SK-N-SH (cell line): ENCODE measurements at regions not wholly inside any gene's neighbourhood (a gene's known extent, or its start where the extent isn't known, plus 50 kb on each side); places are given as distances from the start of the nearest gene placed in this dataset.

Experiments used
- EP300 ChIP-seq, 2 experiments: IDR thresholded peaks; 2 replicates each; pipeline versions ENCODE4 v1.4.0 to v1.6.1; 2012; ENCODE audit warnings: borderline replicate concordance in 1 of 2, low read depth in 1 of 2, low read length in 1 of 2
- FOXJ3 ChIP-seq: sonication (generic); formaldehyde crosslinking; IDR thresholded peaks from 2 replicates; pipeline ENCODE4 v1.5.1; 2020; ENCODE audit warnings: mild to moderate bottlenecking, missing genetic modification reagents
- TF ChIP-seq, protein P1 (sequence below): IDR thresholded peaks from 2 replicates; pipeline ENCODE4 v1.4.0; 2012; ENCODE audit warnings: low read depth

- TF ChIP-seq FOXJ3 (CRISPR knock-in tag): no peak
- TF ChIP-seq, protein P1, sequence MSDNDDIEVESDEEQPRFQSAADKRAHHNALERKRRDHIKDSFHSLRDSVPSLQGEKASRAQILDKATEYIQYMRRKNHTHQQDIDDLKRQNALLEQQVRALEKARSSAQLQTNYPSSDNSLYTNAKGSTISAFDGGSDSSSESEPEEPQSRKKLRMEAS: no peak
- no peak for TF ChIP-seq EP300 (IDR thresholded peaks at IDR 0.05; ENCODE audit: borderline replicate concordance in 1 of 2, low read depth in 1 of 2, low read length in 1 of 2)
Measured at GRCh38 chr1:115144176-115144575, 54.9 kb upstream of the TSPAN2 start.
